ENCODE measurements at regions not wholly inside any gene's neighbourhood (a gene's known extent, or its start where the extent isn't known, plus 50 kb on each side); places are given as distances from the start of the nearest gene placed in this dataset.

- H3K27me3 ChIP-seq (ENCODE audit: insufficient read depth, low read length), result no peaks in the 10 kb centered on the region
- H3K27ac Mint-ChIP-seq (ENCODE audit: unreplicated experiment), result no peak overlapping the region
- H3K79me2 ChIP-seq (ENCODE audit: insufficient read depth, low read length), result no peaks in the 10 kb centered on the region
- H3K9me3 ChIP-seq (ENCODE audit: insufficient read depth, low read depth, low read length), result no peaks in the 10 kb centered on the region
- no peak overlapping the region for H3K9ac ChIP-seq (ENCODE audit: low read length)
- no peaks in the 10 kb centered on the region for H3K36me3 ChIP-seq (ENCODE audit: insufficient read depth, low read length)
- H3K4me1 Mint-ChIP-seq (ENCODE audit: low read depth, unreplicated experiment), result no peaks in the 10 kb centered on the region
- no peaks in the 10 kb centered on the region for H3K9me3 Mint-ChIP-seq (ENCODE audit: unreplicated experiment)
- H3K4me3 ChIP-seq (ENCODE audit: insufficient read depth, low read depth, low read length), result no peak overlapping the region
- H3K4me1 ChIP-seq (ENCODE audit: insufficient read depth, low read length), result no peaks in the 10 kb centered on the region
- peaks cover 45% of the 10 kb centered on the region for H3K27me3 Mint-ChIP-seq (ENCODE audit: low read depth, unreplicated experiment)
- no peak overlapping the region for H2AFZ ChIP-seq (ENCODE audit: low read depth, low read length)
- FAIRE-seq (no peak), DNase-seq (ENCODE audit: low read depth) (no peak)
- no peaks in the 10 kb centered on the region for H3K36me3 Mint-ChIP-seq (ENCODE audit: low read depth, unreplicated experiment)
- H4K20me1 ChIP-seq (ENCODE audit: insufficient read depth, low read length), result no peaks in the 10 kb centered on the region
- H3K4me3 Mint-ChIP-seq (ENCODE audit: unreplicated experiment), result no peak overlapping the region
- no peak overlapping the region for H3K4me2 ChIP-seq (ENCODE audit: low read length)
- TF ChIP-seq EZH2 (IDR thresholded peaks at IDR 0.05; ENCODE audit: insufficient read depth, low read length) (no peak), CTCF (IDR thresholded peaks at IDR 0.05; ENCODE audit: insufficient read depth, low read depth, low read length) (no peak)
- no peak overlapping the region for H3K27ac ChIP-seq (ENCODE audit: low read depth, low read length)
Observed at GRCh38 chr17:34521955-34522354, 57.4 kb upstream of the TMEM132E start.

GRCh38 chr17:34519282-34519681 lies 60.1 kb upstream of the TMEM132E start:
- Mint-ChIP-seq H3K9me3 (ENCODE audit: unreplicated experiment) (no peaks in the 10 kb centered on the region), H3K4me3 (ENCODE audit: unreplicated experiment) (no peak overlapping the region), H3K27me3 (ENCODE audit: low read depth, unreplicated experiment) (peaks cover 62% of the 10 kb centered on the region), H3K27ac (ENCODE audit: unreplicated experiment) (no peak overlapping the region), H3K4me1 (ENCODE audit: low read depth, unreplicated experiment) (no peaks in the 10 kb centered on the region), H3K36me3 (ENCODE audit: low read depth, unreplicated experiment) (no peaks in the 10 kb centered on the region)
- H3K9me3 ChIP-seq (ENCODE audit: insufficient read depth, low read depth, low read length), result no peaks in the 10 kb centered on the region
- TF ChIP-seq CTCF (IDR thresholded peaks at IDR 0.05; ENCODE audit: insufficient read depth, low read depth, low read length), result no peak
- TF ChIP-seq EZH2 (IDR thresholded peaks at IDR 0.05; ENCODE audit: insufficient read depth, low read length), result no peak
- H3K4me1 ChIP-seq (ENCODE audit: insufficient read depth, low read length), result no peaks in the 10 kb centered on the region
- FAIRE-seq (no peak), DNase-seq (ENCODE audit: low read depth) (no peak)
- H3K4me3 ChIP-seq (ENCODE audit: insufficient read depth, low read depth, low read length), result no peak overlapping the region
- no peaks in the 10 kb centered on the region for H3K36me3 ChIP-seq (ENCODE audit: insufficient read depth, low read length)
- H3K9ac ChIP-seq (ENCODE audit: low read length), result no peak overlapping the region
- no peaks in the 10 kb centered on the region for H3K79me2 ChIP-seq (ENCODE audit: insufficient read depth, low read length)
- no peaks in the 10 kb centered on the region for H4K20me1 ChIP-seq (ENCODE audit: insufficient read depth, low read length)
- H2AFZ ChIP-seq (ENCODE audit: low read depth, low read length), result no peak overlapping the region
- no peak overlapping the region for H3K27ac ChIP-seq (ENCODE audit: low read depth, low read length)
- H3K27me3 ChIP-seq (ENCODE audit: insufficient read depth, low read length), result no peaks in the 10 kb centered on the region
- H3K4me2 ChIP-seq (ENCODE audit: low read length), result no peak overlapping the region

- no peak overlapping the region for H3K9ac ChIP-seq (ENCODE audit: low read length)
- H3K36me3 ChIP-seq (ENCODE audit: insufficient read depth, low read length), result no peaks in the 10 kb centered on the region
- Mint-ChIP-seq H3K4me1 (ENCODE audit: low read depth, unreplicated experiment) (no peaks in the 10 kb centered on the region), H3K36me3 (ENCODE audit: low read depth, unreplicated experiment) (no peaks in the 10 kb centered on the region), H3K27ac (ENCODE audit: unreplicated experiment) (no peak overlapping the region), H3K27me3 (ENCODE audit: low read depth, unreplicated experiment) (peaks cover 76% of the 10 kb centered on the region), H3K9me3 (ENCODE audit: unreplicated experiment) (no peaks in the 10 kb centered on the region), H3K4me3 (ENCODE audit: unreplicated experiment) (no peak overlapping the region)
- no peak overlapping the region for H3K4me2 ChIP-seq (ENCODE audit: low read length)
- FAIRE-seq (no peak), DNase-seq (ENCODE audit: low read depth) (no peak)
- H3K4me3 ChIP-seq (ENCODE audit: insufficient read depth, low read depth, low read length), result no peak overlapping the region
- H4K20me1 ChIP-seq (ENCODE audit: insufficient read depth, low read length), result no peaks in the 10 kb centered on the region
- TF ChIP-seq CTCF (IDR thresholded peaks at IDR 0.05; ENCODE audit: insufficient read depth, low read depth, low read length) (no peak), EZH2 (IDR thresholded peaks at IDR 0.05; ENCODE audit: insufficient read depth, low read length) (no peak)
- H3K9me3 ChIP-seq (ENCODE audit: insufficient read depth, low read depth, low read length), result no peaks in the 10 kb centered on the region
- no peaks in the 10 kb centered on the region for H3K4me1 ChIP-seq (ENCODE audit: insufficient read depth, low read length)
- H3K79me2 ChIP-seq (ENCODE audit: insufficient read depth, low read length), result no peaks in the 10 kb centered on the region
- H3K27ac ChIP-seq (ENCODE audit: low read depth, low read length), result no peak overlapping the region
- no peaks in the 10 kb centered on the region for H3K27me3 ChIP-seq (ENCODE audit: insufficient read depth, low read length)
- no peak overlapping the region for H2AFZ ChIP-seq (ENCODE audit: low read depth, low read length)
Observed at GRCh38 chr17:34517406-34517805, 62.0 kb upstream of the TMEM132E start.
